Pancreas (tissue), 10 donors: ENCODE measurements at regions not wholly inside any gene's neighbourhood (a gene's known extent, or its start where the extent isn't known, plus 50 kb on each side); places are given as distances from the start of the nearest gene placed in this dataset.

Experiments used
- ATAC-seq, 4 donors: fragments of 200-7000 bp; cut with Tn5 transposase; one replicate each; pipeline versions ENCODE4 v1.8.0 to v1.9.1; 2020; ENCODE audit warnings: mild to moderate bottlenecking in 4 of 4, moderate library complexity in 4 of 4
- DNase-seq, 6 donors: peaks; one replicate each; pipeline ENCODE4 v3.0.0-alpha.2; 2020
- FAIRE-seq: peaks from 2 replicates; lab custom pipeline; 2012; peaks lifted over from hg19 to GRCh38; lab: Jason Lieb, UNC
- H3K27ac ChIP-seq, 4 donors: fragments of 200-600 bp; sonication (generic); 1 replicate in 3 of 4; 2 replicates in 1 of 4; pipeline versions ENCODE4 v1.5.0 to v1.8.0; 2020
- H3K27me3 ChIP-seq, 4 donors: fragments of 200-600 bp; one replicate each; pipeline ENCODE4 v1.8.0; 2021
- H3K36me3 ChIP-seq, 3 donors: fragments of 200-600 bp; sonication (generic) in 1 of 3; one replicate each; pipeline versions ENCODE4 v1.5.0 to v1.8.0; 2020 to 2021
- H3K4me1 ChIP-seq, 3 donors: fragments of 200-600 bp; one replicate each; pipeline ENCODE4 v1.8.0; 2021
- H3K4me3 ChIP-seq, 4 donors: fragments of 200-600 bp; sonication (generic) in 2 of 4; one replicate each; pipeline versions ENCODE4 v1.5.0 to v1.8.0; 2020 to 2021
- H3K9me3 ChIP-seq, 4 donors: fragments of 200-600 bp; one replicate each; pipeline ENCODE4 v1.8.0; 2021
- WGBS, 2 donors: extraction: QIAGEN DNeasy Blood & Tissue Kit; methylation state at CpG; one replicate each; pipeline ENCODE4 v1.1.7; 2013; 5-methylcytosine and 5-hydroxymethylcytosine counted together
- intact Hi-C, 3 donors: fragments of 100-400 bp; cut with DNase I; formaldehyde crosslinking; loops; one replicate each; pipeline versions ENCODE4 v1.11.1 to v1.14.2; 2022
- TF ChIP-seq, protein P1 (sequence below), 4 donors: fragments of 200-600 bp; sonication (generic) in 3 of 4; IDR thresholded peaks; one replicate each; pipeline versions ENCODE4 v1.5.0 to v1.8.0; 2021; ENCODE audit warnings: antibody characterized with exemption in 4 of 4
- donor health status: healthy with polysubstance abuse.
- donor health status: DM: no; HTN: no; CAD: no; lungs with moderate emphysema.
- donor health status: DM: no; HTN: no; CAD: no.
- donor health status: control.
- donor health status: control.
- donor health status: Bipolar disorder and iron deficiency.
- donor health status: DM: yes; HTN: yes; CAD: no.
- donor health status: DM: no; HTN: no; CAD: no.
- donor health status: DM: no; HTN: no; CAD: no.
- donor health status: DM: yes; HTN: yes; CAD: no.

DNA sequence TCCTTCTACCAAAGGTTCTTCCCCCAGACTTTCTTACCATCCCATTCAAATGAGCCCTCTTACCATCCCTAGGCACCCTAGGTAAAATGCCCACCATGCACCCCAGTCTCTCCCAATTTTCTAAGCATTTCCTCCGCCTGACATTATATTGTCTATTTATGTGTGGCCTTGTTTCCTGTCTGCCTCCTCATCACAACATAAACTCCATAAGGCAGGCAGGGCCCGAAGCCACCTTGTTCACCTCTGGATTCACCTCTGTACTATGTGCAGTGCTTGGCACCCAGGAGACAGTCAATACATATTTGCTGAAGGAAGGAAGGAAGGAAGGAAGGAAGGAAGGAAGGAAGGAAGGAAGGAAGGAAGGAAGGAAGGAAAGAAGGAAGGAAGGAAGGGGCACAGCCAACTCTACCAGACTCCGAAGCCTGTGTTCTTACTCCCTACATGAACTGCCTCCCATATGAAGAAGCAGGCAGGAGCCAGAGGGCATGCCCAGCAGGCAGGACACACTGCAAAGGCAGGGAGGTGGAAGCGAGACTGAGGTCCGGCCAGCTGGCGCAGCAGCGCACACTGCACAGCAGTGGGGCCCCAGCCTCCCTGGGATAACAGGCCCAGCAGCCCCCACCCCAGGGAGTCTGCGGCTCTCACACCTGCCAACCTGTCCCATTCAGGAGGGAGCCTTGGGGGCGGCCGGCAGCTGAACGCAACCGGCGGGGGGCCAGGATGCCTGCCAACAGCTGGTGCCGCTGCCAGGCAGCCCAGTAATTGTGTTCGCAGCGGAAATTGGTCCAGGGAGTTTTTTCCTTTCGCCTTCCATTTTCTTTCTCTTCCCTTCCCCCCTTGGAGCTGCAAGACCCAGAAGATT, 106.0 kb upstream of the LINGO1 start:
- intact Hi-C loops = no loop called here
- no peaks in the 10 kb centered on the region for H3K4me1 ChIP-seq
- no peaks in the 10 kb centered on the region for H3K9me3 ChIP-seq
- WGBS, 2 donors = 52% methylated on average over 17 of the region's 17 CpGs
- no peak for ATAC-seq
- DNase-seq = no peak
- H3K27me3 ChIP-seq = no peaks in the 10 kb centered on the region
- TF ChIP-seq, protein P1, sequence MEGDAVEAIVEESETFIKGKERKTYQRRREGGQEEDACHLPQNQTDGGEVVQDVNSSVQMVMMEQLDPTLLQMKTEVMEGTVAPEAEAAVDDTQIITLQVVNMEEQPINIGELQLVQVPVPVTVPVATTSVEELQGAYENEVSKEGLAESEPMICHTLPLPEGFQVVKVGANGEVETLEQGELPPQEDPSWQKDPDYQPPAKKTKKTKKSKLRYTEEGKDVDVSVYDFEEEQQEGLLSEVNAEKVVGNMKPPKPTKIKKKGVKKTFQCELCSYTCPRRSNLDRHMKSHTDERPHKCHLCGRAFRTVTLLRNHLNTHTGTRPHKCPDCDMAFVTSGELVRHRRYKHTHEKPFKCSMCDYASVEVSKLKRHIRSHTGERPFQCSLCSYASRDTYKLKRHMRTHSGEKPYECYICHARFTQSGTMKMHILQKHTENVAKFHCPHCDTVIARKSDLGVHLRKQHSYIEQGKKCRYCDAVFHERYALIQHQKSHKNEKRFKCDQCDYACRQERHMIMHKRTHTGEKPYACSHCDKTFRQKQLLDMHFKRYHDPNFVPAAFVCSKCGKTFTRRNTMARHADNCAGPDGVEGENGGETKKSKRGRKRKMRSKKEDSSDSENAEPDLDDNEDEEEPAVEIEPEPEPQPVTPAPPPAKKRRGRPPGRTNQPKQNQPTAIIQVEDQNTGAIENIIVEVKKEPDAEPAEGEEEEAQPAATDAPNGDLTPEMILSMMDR (IDR thresholded peaks at IDR 0.05) = no peak
- no peaks in the 10 kb centered on the region for H3K36me3 ChIP-seq
- no peak for FAIRE-seq
- H3K27ac ChIP-seq = no peak overlapping the region
- no peak overlapping the region for H3K4me3 ChIP-seq

DNA sequence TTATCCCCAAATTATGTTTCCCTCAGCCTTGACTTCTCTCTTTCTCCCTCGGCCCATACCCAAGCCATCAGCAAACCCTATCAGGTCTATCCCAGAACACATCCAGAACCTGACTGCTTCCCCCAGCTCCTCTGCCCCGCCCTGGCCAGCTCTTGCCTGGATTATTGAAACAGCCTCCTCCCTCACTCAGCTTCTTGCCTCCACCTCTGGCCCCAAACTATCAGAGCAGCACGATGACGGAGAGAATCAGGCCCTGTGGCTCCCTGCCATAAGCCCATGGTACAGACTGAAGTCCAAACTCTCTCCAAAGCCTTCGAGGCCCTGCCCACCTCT, 105.3 kb upstream of the LINGO1 start:
- Histone ChIP-seq H3K27me3 (no peaks in the 10 kb centered on the region), H3K27ac (no peak overlapping the region), H3K4me3 (no peak overlapping the region), H3K4me1 (no peaks in the 10 kb centered on the region), H3K36me3 (no peaks in the 10 kb centered on the region), H3K9me3 (no peaks in the 10 kb centered on the region)
- WGBS, 2 donors = 61 to 68% methylated on average over 5 of the region's 5 CpGs
- DNase-seq = no peak
- TF ChIP-seq, protein P1 (IDR thresholded peaks at IDR 0.05) = no peak
- ATAC-seq = no peak
- intact Hi-C loops = no loop called here
- FAIRE-seq = no peak

DNA sequence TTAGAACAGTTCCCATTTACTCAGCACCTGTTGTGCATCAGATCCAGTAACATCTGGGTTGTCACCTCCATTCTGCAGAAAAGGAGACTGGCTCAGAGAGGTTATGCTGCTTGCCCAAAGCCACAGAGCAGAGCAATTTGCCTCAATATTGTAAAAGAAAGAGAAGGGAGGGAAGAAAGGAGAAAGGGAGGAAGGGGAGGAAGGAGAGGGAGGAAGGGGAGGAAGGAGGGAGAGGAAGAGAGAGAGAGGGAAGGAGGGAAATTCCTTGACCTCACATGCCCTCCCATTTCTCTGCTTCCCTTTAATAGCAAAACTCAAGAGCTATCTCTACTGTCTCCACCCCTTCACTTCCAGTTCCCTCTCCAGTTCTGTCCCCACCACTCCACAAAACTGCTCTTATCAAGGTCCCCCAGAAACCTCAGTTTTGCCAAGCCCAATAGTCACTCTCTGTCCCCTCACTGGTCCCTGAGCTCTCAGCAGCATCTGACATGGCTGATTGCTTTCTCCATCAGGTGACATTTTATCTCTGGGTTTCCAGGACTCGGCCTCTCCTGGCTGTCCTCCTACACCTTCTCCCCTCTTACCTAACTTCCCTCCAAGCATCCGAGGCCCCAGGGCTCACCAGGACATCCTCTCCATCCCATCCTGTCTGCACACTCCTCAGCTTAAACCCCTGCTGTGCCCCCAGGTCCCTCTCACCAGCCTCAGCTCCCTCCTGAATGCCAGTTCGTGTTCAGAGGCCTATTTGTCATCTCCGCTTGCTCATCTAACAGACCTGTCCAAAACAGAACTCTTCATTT, 104.7 kb upstream of the LINGO1 start:
- no peak for DNase-seq
- Histone ChIP-seq H3K9me3 (no peaks in the 10 kb centered on the region), H3K36me3 (no peaks in the 10 kb centered on the region), H3K4me3 (no peak overlapping the region), H3K27me3 (no peaks in the 10 kb centered on the region), H3K4me1 (no peaks in the 10 kb centered on the region), H3K27ac (no peak overlapping the region)
- TF ChIP-seq, protein P1 (IDR thresholded peaks at IDR 0.05) = no peak
- intact Hi-C loops = no loop called here
- no peak for FAIRE-seq
- 43 to 51% methylated on average over 4 of the region's 4 CpGs for WGBS, 2 donors
- ATAC-seq = no peak

DNA sequence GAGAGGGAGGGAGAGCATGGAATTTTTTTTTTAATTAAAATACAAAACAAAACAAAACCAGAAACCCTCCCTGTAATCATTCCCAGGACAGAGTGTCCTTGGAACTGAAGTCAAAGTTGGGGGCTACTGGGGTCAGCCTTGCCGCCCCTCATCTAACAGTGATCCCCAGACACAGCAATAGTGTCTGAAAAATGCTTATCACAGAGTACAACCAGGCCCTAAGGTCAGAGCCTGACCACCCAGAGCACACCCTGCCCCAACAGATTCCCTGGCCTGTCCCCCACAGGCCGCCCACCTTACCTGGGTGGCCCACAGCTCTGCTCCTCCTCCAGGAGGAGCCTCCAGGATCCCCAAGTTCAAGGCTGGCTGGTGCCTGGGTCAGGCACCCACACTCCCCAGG, 101.6 kb upstream of the LINGO1 start:
- WGBS, 2 donors = 83 to 88% methylated on average over 2 of the region's 2 CpGs
- H3K27me3 ChIP-seq = no peaks in the 10 kb centered on the region
- H3K27ac ChIP-seq = no peak overlapping the region

More for the DNA sequence above, 101.6 kb upstream of the LINGO1 start:
- intact Hi-C loops = no loop called here
- DNase-seq (no peak), FAIRE-seq (no peak), ATAC-seq (no peak)
- TF ChIP-seq, protein P1 (IDR thresholded peaks at IDR 0.05) = no peak
- H3K4me1 ChIP-seq = no peaks in the 10 kb centered on the region
- H3K4me3 ChIP-seq = no peak overlapping the region
- H3K9me3 ChIP-seq = no peaks in the 10 kb centered on the region
- H3K36me3 ChIP-seq = no peaks in the 10 kb centered on the region
